ENCODE measurements at regions not wholly inside any gene's neighbourhood (a gene's known extent, or its start where the extent isn't known, plus 50 kb on each side); places are given as distances from the start of the nearest gene placed in this dataset.
"Not testable (repeated sequence)": the region's sequence is repeated elsewhere in the genome, so short reads cannot be mapped to it uniquely, and the experiment has no call there.

DNA sequence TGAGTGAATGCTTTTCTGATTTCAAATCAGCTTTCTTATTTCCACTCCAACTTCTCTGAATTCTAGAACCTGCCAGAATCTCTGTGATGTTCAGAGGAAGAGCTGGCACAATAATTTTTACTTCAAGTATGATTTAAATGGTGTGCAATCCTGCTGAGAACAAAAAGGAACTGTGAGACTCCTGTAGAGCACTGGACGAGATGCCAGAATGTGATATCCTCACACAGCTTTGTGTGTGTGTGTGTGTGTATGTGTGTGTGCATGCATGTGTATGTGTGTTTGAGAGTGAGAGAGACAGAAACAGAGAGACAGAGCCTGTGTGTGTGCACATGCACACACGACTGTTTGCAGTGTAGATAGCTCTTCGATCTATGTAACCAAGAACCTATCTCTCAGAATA, 713.6 kb upstream of the ZP4 start (continued):
- TF ChIP-seq STAT6 (CRISPR knock-in tag; conservative IDR thresholded peaks at IDR 0.05; ENCODE audit: low read depth) (no peak), TP53 (CRISPR knock-in tag; IDR thresholded peaks at IDR 0.05) (no peak)

DNA sequence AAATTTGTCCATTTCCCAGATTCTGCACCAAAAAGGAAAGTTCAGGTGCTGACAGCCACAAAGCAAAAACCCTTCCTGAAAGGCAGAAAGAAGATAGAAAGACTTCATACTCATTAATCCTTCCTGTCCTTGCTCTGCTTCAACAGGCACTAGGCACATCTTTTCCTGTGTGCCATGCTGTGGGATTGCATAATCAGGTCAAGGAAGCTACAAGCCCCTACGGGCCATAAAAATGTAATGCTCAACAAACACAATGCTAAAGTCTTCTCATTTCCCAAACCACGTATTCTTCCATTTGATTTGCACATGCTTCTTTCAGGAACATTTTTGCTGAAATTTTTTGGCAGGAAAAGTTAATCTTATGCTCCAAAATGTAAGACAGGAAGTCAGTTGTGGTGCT, 710.9 kb upstream of the ZP4 start:
- H3K27me3 Mint-ChIP-seq (ENCODE audit: low read depth); POLR2A ChIA-PET; H3K9me3 Mint-ChIP-seq; H3K4me1 Mint-ChIP-seq; CTCF ChIA-PET; DNase-seq (ENCODE audit: low spot score); H3K27ac Mint-ChIP-seq; H3K36me3 Mint-ChIP-seq; H3K4me3 Mint-ChIP-seq: not testable (repeated sequence)
- 0 out of 2 replicates have a peak, but pooled peaks have one; percentile 20 for ATAC-seq

DNA sequence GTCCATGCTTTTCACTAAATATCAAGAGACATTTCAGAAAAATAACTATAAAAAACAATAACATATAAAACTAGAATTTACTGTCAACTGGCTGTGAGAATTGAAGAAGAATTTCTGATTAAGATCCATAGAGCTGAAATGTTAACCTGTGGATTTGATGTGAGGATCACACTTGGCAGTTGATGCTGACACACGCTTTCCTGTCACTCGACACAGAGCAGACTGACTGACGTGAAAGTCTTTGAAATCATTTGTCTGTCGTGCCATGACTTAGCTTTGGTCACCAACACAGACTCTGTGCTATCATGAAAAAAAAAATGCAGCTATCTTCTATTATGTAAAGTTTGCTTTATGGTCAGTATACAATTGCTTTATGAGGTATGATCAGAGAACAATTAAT, 706.0 kb upstream of the ZP4 start:
- no peaks in the 10 kb centered on the region for H3K4me1 Mint-ChIP-seq
- H3K9me3 Mint-ChIP-seq = no peaks in the 10 kb centered on the region
- CTCF ChIA-PET = no interaction called here
- POLR2A ChIA-PET = no interaction called here
- H3K4me3 Mint-ChIP-seq = no peak overlapping the region
- no peaks in the 10 kb centered on the region for H3K36me3 Mint-ChIP-seq
- DNase-seq (ENCODE audit: low spot score) = no peak
- H3K27ac Mint-ChIP-seq = no peak overlapping the region
- no peak for ATAC-seq
- no peaks in the 10 kb centered on the region for H3K27me3 Mint-ChIP-seq (ENCODE audit: low read depth)
- TF ChIP-seq, protein P1, sequence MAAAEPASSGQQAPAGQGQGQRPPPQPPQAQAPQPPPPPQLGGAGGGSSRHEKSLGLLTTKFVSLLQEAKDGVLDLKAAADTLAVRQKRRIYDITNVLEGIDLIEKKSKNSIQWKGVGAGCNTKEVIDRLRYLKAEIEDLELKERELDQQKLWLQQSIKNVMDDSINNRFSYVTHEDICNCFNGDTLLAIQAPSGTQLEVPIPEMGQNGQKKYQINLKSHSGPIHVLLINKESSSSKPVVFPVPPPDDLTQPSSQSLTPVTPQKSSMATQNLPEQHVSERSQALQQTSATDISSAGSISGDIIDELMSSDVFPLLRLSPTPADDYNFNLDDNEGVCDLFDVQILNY (CRISPR knock-in tag; IDR thresholded peaks at IDR 0.05) = no peak
- TF ChIP-seq CBFB (CRISPR knock-in tag; IDR thresholded peaks at IDR 0.05; ENCODE audit: low read depth) (no peak), GTF2I (CRISPR knock-in tag; conservative IDR thresholded peaks at IDR 0.05) (no peak), NR3C1 (CRISPR knock-in tag; conservative IDR thresholded peaks at IDR 0.05; ENCODE audit: low read depth) (no peak), AFF4 (CRISPR knock-in tag; IDR thresholded peaks at IDR 0.05; ENCODE audit: borderline replicate concordance) (no peak), ZNF281 (CRISPR knock-in tag; IDR thresholded peaks at IDR 0.05) (no peak), ZNF138 (CRISPR knock-in tag; conservative IDR thresholded peaks at IDR 0.05) (no peak), E2F4 (CRISPR knock-in tag; IDR thresholded peaks at IDR 0.05; ENCODE audit: borderline replicate concordance, low read depth) (no peak), FOXK1 (CRISPR knock-in tag; IDR thresholded peaks at IDR 0.05) (no peak), JAZF1 (CRISPR knock-in tag; IDR thresholded peaks at IDR 0.05) (no peak), ETV6 (CRISPR knock-in tag; IDR thresholded peaks at IDR 0.05) (no peak), SMAD4 (CRISPR knock-in tag; IDR thresholded peaks at IDR 0.05) (no peak), ZNF317 (CRISPR knock-in tag; IDR thresholded peaks at IDR 0.05; ENCODE audit: borderline replicate concordance, low read depth) (no peak), ZNF396 (CRISPR knock-in tag; IDR thresholded peaks at IDR 0.05; ENCODE audit: borderline replicate concordance) (no peak), MAX (CRISPR knock-in tag; IDR thresholded peaks at IDR 0.05) (no peak), ZNF219 (CRISPR knock-in tag; IDR thresholded peaks at IDR 0.05; ENCODE audit: borderline replicate concordance) (no peak), RELA (CRISPR knock-in tag; IDR thresholded peaks at IDR 0.05; ENCODE audit: borderline replicate concordance) (no peak)
- TF ChIP-seq, protein P2, sequence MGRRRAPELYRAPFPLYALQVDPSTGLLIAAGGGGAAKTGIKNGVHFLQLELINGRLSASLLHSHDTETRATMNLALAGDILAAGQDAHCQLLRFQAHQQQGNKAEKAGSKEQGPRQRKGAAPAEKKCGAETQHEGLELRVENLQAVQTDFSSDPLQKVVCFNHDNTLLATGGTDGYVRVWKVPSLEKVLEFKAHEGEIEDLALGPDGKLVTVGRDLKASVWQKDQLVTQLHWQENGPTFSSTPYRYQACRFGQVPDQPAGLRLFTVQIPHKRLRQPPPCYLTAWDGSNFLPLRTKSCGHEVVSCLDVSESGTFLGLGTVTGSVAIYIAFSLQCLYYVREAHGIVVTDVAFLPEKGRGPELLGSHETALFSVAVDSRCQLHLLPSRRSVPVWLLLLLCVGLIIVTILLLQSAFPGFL (CRISPR knock-in tag; IDR thresholded peaks at IDR 0.05; ENCODE audit: borderline replicate concordance) = no peak
